ENCODE measurements at regions not wholly inside any gene's neighbourhood (a gene's known extent, or its start where the extent isn't known, plus 50 kb on each side); places are given as distances from the start of the nearest gene placed in this dataset.

GRCh38 chr4:178066338-178066941 lies 624.2 kb upstream of the AGA start:
- H3K4me2 ChIP-seq (ENCODE audit: control insufficient read depth, insufficient read depth): no peak overlapping the region
- intact Hi-C loops (cut with micrococcal nuclease; ENCODE audit: unreplicated experiment) (no loop called here), in situ Hi-C loops (cut with MboI) (no loop called here)
- H3K9me3 ChIP-seq (replicated peaks; ENCODE audit: control insufficient read depth, insufficient read depth, low read length): no peaks in the 10 kb centered on the region
- no peaks in the 10 kb centered on the region for H3K4me1 ChIP-seq (ENCODE audit: control insufficient read depth, insufficient read depth, low read length)
- ChIA-PET POLR2A (no interaction called here), CTCF (interaction anchor here (1.4 kb wide), 1 partner anchor 20 kb away, joined by 3 read pairs; no protein-coding TSS in a partner anchor), RAD21 (ENCODE audit: unreplicated experiment) (interaction anchor here (0.6 to 1.1 kb wide), 2 partner anchors 15 to 720 kb away, joined by 3 read pairs; no protein-coding TSS in a partner anchor), SMC1A (ENCODE audit: uncharacterized antibody, unreplicated experiment) (interaction anchor here (0.6 to 1.2 kb wide), 2 partner anchors 15 to 1252 kb away, joined by 3 read pairs; no protein-coding TSS in a partner anchor)
- no peaks in the 10 kb centered on the region for H3K36me3 ChIP-seq (ENCODE audit: control insufficient read depth in 2 of 2, insufficient read depth in 2 of 2, low read length in 1 of 2)
- H2AFZ ChIP-seq (ENCODE audit: control insufficient read depth, low read depth, low read length): no peak overlapping the region
- no peak overlapping the region for H3K9ac ChIP-seq (ENCODE audit: control insufficient read depth, insufficient read depth, low read length)
- no peaks in the 10 kb centered on the region for H3K79me2 ChIP-seq (ENCODE audit: control insufficient read depth, insufficient read depth, low read length)
- ATAC-seq (no peak), FAIRE-seq (no peak), DNase-seq (ENCODE audit: low read depth, low spot score) (no peak)
- H3K4me3 ChIP-seq: no peak overlapping the region
- no peak overlapping the region for H3K27ac ChIP-seq (ENCODE audit: control insufficient read depth, insufficient read depth)
- H4K20me1 ChIP-seq (ENCODE audit: control insufficient read depth, insufficient read depth): no peaks in the 10 kb centered on the region
- no TSS peak for BruUV-seq (replicated peaks)
- H3K27me3 ChIP-seq (replicated peaks in 1 of 2; ENCODE audit: control insufficient read depth in 2 of 2, insufficient read depth in 2 of 2, low read length in 1 of 2): no peaks in the 10 kb centered on the region
- 6% methylated on average over 2 of the region's 2 CpGs for WGBS (ENCODE audit: insufficient coverage, insufficient replicate concordance, low lambda C conversion rate, missing lambda C conversion rate)
- TF ChIP-seq NR2C1 (IDR thresholded peaks at IDR 0.05) (no peak), HCFC1 (IDR thresholded peaks at IDR 0.05; ENCODE audit: low read length) (no peak), ETV6 (conservative IDR thresholded peaks at IDR 0.05 in 1 of 2, IDR thresholded peaks at IDR 0.05 in 1 of 2; ENCODE audit: borderline replicate concordance in 1 of 2, low read depth in 1 of 2) (no peak), RAD51 (IDR thresholded peaks at IDR 0.05) (no peak), IRF3 (IDR thresholded peaks at IDR 0.05) (no peak), NFIC (IDR thresholded peaks at IDR 0.05; ENCODE audit: low read depth, low read length) (no peak), ZNF274 (IDR thresholded peaks at IDR 0.05; ENCODE audit: insufficient read depth, insufficient read length) (no peak), HDGF (IDR thresholded peaks at IDR 0.05) (no peak), SMARCA5 (IDR thresholded peaks at IDR 0.05) (no peak), ZBED1 (IDR thresholded peaks at IDR 0.05; ENCODE audit: borderline replicate concordance) (no peak), E4F1 (IDR thresholded peaks at IDR 0.05; ENCODE audit: borderline replicate concordance, partially characterized antibody) (no peak), TCF12 (IDR thresholded peaks at IDR 0.05; ENCODE audit: low read depth, low read length) (no peak), SRF (IDR thresholded peaks at IDR 0.05; ENCODE audit: low read depth in 2 of 2, low read length in 2 of 2) (no peak), CUX1 (IDR thresholded peaks at IDR 0.05; ENCODE audit: insufficient replicate concordance, low read depth, low read length) (no peak), RUNX3 (IDR thresholded peaks at IDR 0.05; ENCODE audit: low read length) (no peak)

Measured in GM12878 (cell line).